K562 (cell line): ENCODE measurements at regions not wholly inside any gene's neighbourhood (a gene's known extent, or its start where the extent isn't known, plus 50 kb on each side); places are given as distances from the start of the nearest gene placed in this dataset.

ENCODE experiments used
- ATAC-seq: fragments of 200-7000 bp; cut with Tn5 transposase; 3 replicates; pipeline ENCODE4 v1.9.1; 2020; ENCODE audit warnings: moderate library complexity
- BruUV-seq: library from RNA; stranded (reverse); fragments of 400-500 nt; replicated peaks from 2 replicates; lab custom pipeline; 2021; lab: Mats Ljungman, UMichigan
- CTCF ChIA-PET: fragments of 300-600 bp; formaldehyde crosslinking; extraction: SDS; loops from one replicate; lab custom pipeline; 2021; ENCODE audit warnings: low intra/inter-chr PET ratio; lab: Yijun Ruan, JAX
- POLR2A ChIA-PET: fragments of 300-600, 350-650 bp; sonication (Branson Sonifier 250); formaldehyde crosslinking; extraction: SDS; loops from one replicate; lab custom pipeline; 2021; ENCODE audit warnings: antibody characterized with exemption, inconsistent platforms; lab: Yijun Ruan, JAX
- DNase-seq, 4 experiments: peaks; one replicate each; pipeline versions ENCODE4 v3.0.0 to v3.0.0-alpha.2; 2011 to 2018; ENCODE audit warnings: low spot score in 3 of 4, mixed read lengths in 3 of 4; ENCODE audit errors: extremely low read depth in 1 of 4
- FAIRE-seq: peaks from 2 replicates; lab custom pipeline; 2011; peaks lifted over from hg19 to GRCh38; lab: Jason Lieb, UNC
- H2AFZ ChIP-seq: 2 replicates; pipeline ENCODE4 v1.6.0; 2011; ENCODE audit warnings: low read depth, low read length, control low read depth, inconsistent platforms
- H3K27ac ChIP-seq: fragments of 200-600 bp; 3 replicates; pipeline ENCODE4 v1.8.0; 2011; ENCODE audit warnings: low read depth, mild to moderate bottlenecking, control low read depth, inconsistent platforms, low read length, moderate library complexity, mixed read lengths; ENCODE audit errors: extremely low read depth
- H3K27me3 ChIP-seq, 2 experiments: fragments of 300-600 bp in 1 of 2; 2 replicates in 1 of 2; 3 replicates in 1 of 2; pipeline versions ENCODE4 v1.6.0 to v1.8.0; 2011; ENCODE audit warnings: inconsistent platforms in 2 of 2, low read length in 2 of 2, mild to moderate bottlenecking in 1 of 2, mixed read lengths in 1 of 2, moderate library complexity in 1 of 2; ENCODE audit not compliant: control insufficient read depth in 2 of 2, insufficient read depth in 2 of 2
- H3K36me3 ChIP-seq: fragments of 300-600 bp; 3 replicates; pipeline ENCODE4 v1.8.0; 2011; ENCODE audit warnings: mild to moderate bottlenecking, low read length, inconsistent platforms; ENCODE audit not compliant: control insufficient read depth, insufficient read depth
- H3K4me1 ChIP-seq, 2 experiments: fragments of 200-600 bp in 1 of 2; replicated peaks in 1 of 2; 2 replicates in 1 of 2; 3 replicates in 1 of 2; pipeline versions ENCODE4 v1.5.1 to v1.8.0; 2011; ENCODE audit warnings: inconsistent platforms in 2 of 2, low read length in 2 of 2, mild to moderate bottlenecking in 1 of 2, mixed read lengths in 1 of 2, moderate library complexity in 1 of 2; ENCODE audit not compliant: control insufficient read depth in 2 of 2, insufficient read depth in 2 of 2
- H3K4me2 ChIP-seq: 2 replicates; pipeline ENCODE4 v1.6.1; 2011; ENCODE audit warnings: low read length, control low read depth, inconsistent platforms, mixed read lengths; ENCODE audit not compliant: insufficient read depth
- H3K4me3 ChIP-seq: fragments of 200-600 bp; sonication (generic), shearing (Covaris generic); 2 replicates; pipeline ENCODE4 v1.5.1; 2016; ENCODE audit warnings: control low read depth, inconsistent platforms
- H3K79me2 ChIP-seq: fragments of 200-600 bp; 3 replicates; pipeline ENCODE4 v1.8.0; 2011; ENCODE audit warnings: low read length, inconsistent platforms; ENCODE audit not compliant: control insufficient read depth, insufficient read depth
- H3K9ac ChIP-seq, 2 experiments: 2 replicates each; pipeline versions ENCODE4 v1.6.0 to v1.6.1; 2011; ENCODE audit warnings: low read depth in 2 of 2, low read length in 2 of 2, control low read depth in 1 of 2, inconsistent platforms in 1 of 2, mild to moderate bottlenecking in 1 of 2, mixed read lengths in 1 of 2; ENCODE audit not compliant: insufficient read depth in 1 of 2
- H3K9me1 ChIP-seq: one replicate; pipeline ENCODE4 v1.6.0; 2011; ENCODE audit warnings: inconsistent platforms, mild to moderate bottlenecking, low read length, moderate library complexity; ENCODE audit not compliant: control insufficient read depth, insufficient read depth
- H3K9me3 ChIP-seq: replicated peaks from 2 replicates; pipeline ENCODE4 v1.5.1; 2011; ENCODE audit warnings: low read depth, low read length, inconsistent platforms; ENCODE audit not compliant: control insufficient read depth, insufficient read depth
- H4K20me1 ChIP-seq: replicated peaks from 2 replicates; pipeline ENCODE4 v1.6.1; 2011; ENCODE audit warnings: low read length, inconsistent platforms, mixed read lengths; ENCODE audit not compliant: control insufficient read depth, insufficient read depth
- AFF4 ChIP-seq: sonication (generic); formaldehyde crosslinking; IDR thresholded peaks from 2 replicates; pipeline ENCODE4 v1.8.0; 2023; ENCODE audit warnings: mild to moderate bottlenecking, missing genetic modification reagents
- CBX1 ChIP-seq: sonication (generic); IDR thresholded peaks from 2 replicates; pipeline ENCODE4 v1.6.1; 2016; ENCODE audit warnings: antibody characterized with exemption, low read depth, mild to moderate bottlenecking
- CTBP1 ChIP-seq: fragments of 450-650 bp; IDR thresholded peaks from 2 replicates; pipeline ENCODE4 v1.6.1; 2016; ENCODE audit warnings: borderline replicate concordance
- GATA2 ChIP-seq: sonication (generic); formaldehyde crosslinking; IDR thresholded peaks from 2 replicates; pipeline ENCODE4 v1.4.0; 2020; ENCODE audit warnings: mild to moderate bottlenecking, missing genetic modification reagents
- POLR3G ChIP-seq: IDR thresholded peaks from 2 replicates; pipeline ENCODE4 v1.6.1; 2011; ENCODE audit not compliant: insufficient read length, insufficient replicate concordance; ENCODE audit errors: extremely low read depth
- SMARCC2 ChIP-seq: fragments of 450-650 bp; IDR thresholded peaks from 2 replicates; pipeline ENCODE4 v1.6.1; 2017; ENCODE audit warnings: antibody characterized with exemption, moderate library complexity, mild to moderate bottlenecking, low read depth
- SOX6 ChIP-seq: fragments of 450-650 bp; IDR thresholded peaks from 2 replicates; pipeline ENCODE4 v1.6.1; 2014; ENCODE audit warnings: mild to moderate bottlenecking
- TSHZ1 ChIP-seq: fragments of 250-450 bp; sonication (Bioruptor Pico); IDR thresholded peaks from 2 replicates; pipeline ENCODE4 v1.4.0; 2020; ENCODE audit warnings: mild to moderate bottlenecking, moderate library complexity
- ZC3H4 ChIP-seq: sonication (generic); formaldehyde crosslinking; IDR thresholded peaks from 2 replicates; pipeline ENCODE4 v1.9.0; 2021; ENCODE audit warnings: missing genetic modification reagents, borderline replicate concordance
- ZNF282 ChIP-seq: sonication (generic); formaldehyde crosslinking; IDR thresholded peaks from 2 replicates; pipeline ENCODE4 v1.8.1; 2023; ENCODE audit warnings: missing genetic modification reagents
- ZNF707 ChIP-seq: fragments of 250-450 bp; sonication (Bioruptor Pico); conservative IDR thresholded peaks from 2 replicates; pipeline ENCODE4 v1.8.0; 2022; ENCODE audit warnings: inconsistent platforms, mild to moderate bottlenecking, moderate library complexity
- ZNF75A ChIP-seq: fragments of 450-650 bp; formaldehyde crosslinking; IDR thresholded peaks from 2 replicates; pipeline ENCODE4 v1.4.0; 2020; ENCODE audit warnings: mild to moderate bottlenecking
- in situ Hi-C: fragments of 300-500 bp; cut with MboI; formaldehyde crosslinking; loops from 4 replicates; pipeline ENCODE4 v1.15.0; 2018; ENCODE audit warnings: inconsistent platforms, mixed read lengths
- intact Hi-C: fragments of 100-400 bp; cut with micrococcal nuclease; formaldehyde crosslinking; loops from 2 replicates; pipeline ENCODE4 v1.14.2; 2022
- TF ChIP-seq, protein P1 (sequence below): fragments of 450-650 bp; IDR thresholded peaks from one replicate; pipeline ENCODE4 v1.6.1; 2018; ENCODE audit warnings: mild to moderate bottlenecking, moderate library complexity; ENCODE audit not compliant: partially characterized antibody

GRCh38 chr13:44040070-44040817, 160.5 kb downstream of the LACC1 start (continued):
- no peak for TF ChIP-seq POLR3G

DNA sequence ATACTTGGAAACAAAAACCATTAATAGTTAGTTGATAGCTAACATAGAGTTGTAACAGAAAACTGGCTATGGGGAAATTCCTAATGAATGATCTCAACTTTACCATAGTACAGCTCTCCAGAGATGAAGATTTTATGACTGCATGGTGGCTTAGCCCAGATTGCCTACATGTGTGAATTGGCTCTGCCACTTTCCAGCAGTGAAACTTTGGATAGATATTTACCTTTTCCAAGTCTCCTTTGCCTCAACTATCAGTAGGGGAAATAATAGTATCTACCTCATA, 161.1 kb downstream of the LACC1 start:
- DNase-seq (no peak), FAIRE-seq (no peak), ATAC-seq (no peak)
- no TSS peak for BruUV-seq
- no peaks in the 10 kb centered on the region for H3K9me3 ChIP-seq
- no peaks in the 10 kb centered on the region for H3K4me1 ChIP-seq
- H3K27me3 ChIP-seq, result no peaks in the 10 kb centered on the region; a peak in 1 of 5 replicates
- no peaks in the 10 kb centered on the region for H3K36me3 ChIP-seq
- intact Hi-C loops (no loop called here), in situ Hi-C loops (loop anchor here (25.0 kb wide), 1 partner anchor 422 kb away; no protein-coding TSS in a partner anchor)
- H3K4me3 ChIP-seq, result no peak overlapping the region
- no peaks in the 10 kb centered on the region for H4K20me1 ChIP-seq
- no peaks in the 10 kb centered on the region for H3K79me2 ChIP-seq
- H3K9me1 ChIP-seq, result no peaks in the 10 kb centered on the region
- no peak overlapping the region for H3K27ac ChIP-seq
- ChIA-PET CTCF (no interaction called here), POLR2A (no interaction called here)
- no peak overlapping the region for H3K4me2 ChIP-seq
- H3K9ac ChIP-seq, result no peak overlapping the region
- no peak overlapping the region for H2AFZ ChIP-seq
- TF ChIP-seq AFF4 (CRISPR knock-in tag) (no peak), SMARCC2 (no peak), CBX1 (no peak), ZNF75A (CRISPR knock-in tag) (no peak), SOX6 (no peak), TSHZ1 (CRISPR knock-in tag) (no peak), ZNF282 (CRISPR knock-in tag) (no peak), GATA2 (CRISPR knock-in tag) (no peak), CTBP1 (no peak), ZC3H4 (CRISPR knock-in tag) (no peak), ZNF707 (CRISPR knock-in tag) (no peak)
- TF ChIP-seq, protein P1, sequence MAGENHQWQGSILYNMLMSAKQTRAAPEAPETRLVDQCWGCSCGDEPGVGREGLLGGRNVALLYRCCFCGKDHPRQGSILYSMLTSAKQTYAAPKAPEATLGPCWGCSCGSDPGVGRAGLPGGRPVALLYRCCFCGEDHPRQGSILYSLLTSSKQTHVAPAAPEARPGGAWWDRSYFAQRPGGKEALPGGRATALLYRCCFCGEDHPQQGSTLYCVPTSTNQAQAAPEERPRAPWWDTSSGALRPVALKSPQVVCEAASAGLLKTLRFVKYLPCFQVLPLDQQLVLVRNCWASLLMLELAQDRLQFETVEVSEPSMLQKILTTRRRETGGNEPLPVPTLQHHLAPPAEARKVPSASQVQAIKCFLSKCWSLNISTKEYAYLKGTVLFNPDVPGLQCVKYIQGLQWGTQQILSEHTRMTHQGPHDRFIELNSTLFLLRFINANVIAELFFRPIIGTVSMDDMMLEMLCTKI, result no peak
